H1 (cell line): ENCODE measurements at regions not wholly inside any gene's neighbourhood (a gene's known extent, or its start where the extent isn't known, plus 50 kb on each side); places are given as distances from the start of the nearest gene placed in this dataset.

ENCODE experiments used
- CTCF ChIA-PET: fragments of 300-600 bp; sonication (Branson Sonifier 250); formaldehyde crosslinking; loops from one replicate; lab custom pipeline; 2021; ENCODE audit not compliant: partially characterized antibody; lab: Charles Lee
- POLR2A ChIA-PET: fragments of 300-600 bp; sonication (Branson Sonifier 250); formaldehyde crosslinking; loops from one replicate; lab custom pipeline; 2021; ENCODE audit warnings: inconsistent platforms; ENCODE audit not compliant: partially characterized antibody; lab: Charles Lee
- DNase-seq, 2 experiments: peaks; one replicate each; pipeline versions ENCODE4 v3.0.0 to v3.0.0-alpha.2; 2010 to 2022; ENCODE audit warnings: low spot score in 2 of 2, low read depth in 1 of 2, mixed read lengths in 1 of 2
- FAIRE-seq: peaks from 2 replicates; lab custom pipeline; 2011; peaks lifted over from hg19 to GRCh38; lab: Jason Lieb, UNC
- H2AFZ ChIP-seq: 2 replicates; pipeline ENCODE4 v1.8.1; 2012; ENCODE audit warnings: low read length, inconsistent platforms
- H2AK5ac ChIP-seq: 2 replicates; pipeline ENCODE4 v1.6.1; 2013; ENCODE audit warnings: low read depth, low read length
- H2BK120ac ChIP-seq: replicated peaks from 2 replicates; pipeline ENCODE3; 2013; ENCODE audit warnings: low read depth, low read length, inconsistent platforms
- H2BK12ac ChIP-seq: 2 replicates; pipeline ENCODE4 v1.6.1; 2013; ENCODE audit warnings: low read depth, low read length
- H2BK15ac ChIP-seq: 2 replicates; pipeline ENCODE4 v1.6.1; 2013; ENCODE audit warnings: low read length
- H2BK20ac ChIP-seq: 2 replicates; pipeline ENCODE4 v1.6.1; 2013; ENCODE audit warnings: low read length
- H2BK5ac ChIP-seq: 2 replicates; pipeline ENCODE4 v1.6.1; 2013; ENCODE audit warnings: low read depth, low read length
- H3K14ac ChIP-seq: 2 replicates; pipeline ENCODE4 v1.6.1; 2013; ENCODE audit warnings: inconsistent platforms; ENCODE audit not compliant: insufficient read length
- H3K18ac ChIP-seq: 2 replicates; pipeline ENCODE4 v1.6.1; 2013; ENCODE audit warnings: low read length; ENCODE audit errors: extremely low read depth
- H3K23ac ChIP-seq: 2 replicates; pipeline ENCODE4 v1.6.1; 2013; ENCODE audit warnings: inconsistent platforms; ENCODE audit not compliant: insufficient read length
- H3K23me2 ChIP-seq: 2 replicates; pipeline ENCODE4 v1.6.1; 2013; ENCODE audit warnings: low read depth, low read length
- H3K27ac ChIP-seq: 2 replicates; pipeline ENCODE4 v1.6.1; 2011; ENCODE audit warnings: low read depth, low read length, inconsistent platforms
- H3K27me3 ChIP-seq, 4 experiments: replicated peaks in 1 of 4; 1 replicate in 1 of 4; 2 replicates in 3 of 4; pipeline versions ENCODE4 v1.6.1 to v1.8.1; 2011 to 2013; ENCODE audit warnings: low read length in 3 of 4, mild to moderate bottlenecking in 3 of 4, inconsistent platforms in 2 of 4, mixed read lengths in 2 of 4, moderate library complexity in 1 of 4; ENCODE audit not compliant: control insufficient read depth in 3 of 4, insufficient read depth in 3 of 4; ENCODE audit errors: extremely low read depth in 1 of 4
- H3K36me3 ChIP-seq, 4 experiments: 2 replicates each; pipeline versions ENCODE4 v1.6.1 to v1.8.1; 2011 to 2013; ENCODE audit warnings: mild to moderate bottlenecking in 4 of 4, low read length in 3 of 4, moderate library complexity in 2 of 4, control low read depth in 1 of 4, inconsistent platforms in 1 of 4; ENCODE audit not compliant: insufficient read depth in 4 of 4, control insufficient read depth in 2 of 4
- H3K4ac ChIP-seq: replicated peaks from 2 replicates; pipeline ENCODE3; 2013; ENCODE audit warnings: low read length, low read depth, mixed read lengths, inconsistent platforms; ENCODE audit not compliant: insufficient read length
- H3K4me1 ChIP-seq, 4 experiments: replicated peaks in 1 of 4; 1 replicate in 1 of 4; 2 replicates in 3 of 4; pipeline versions ENCODE4 v1.6.1 to v1.8.1; 2011 to 2013; ENCODE audit warnings: low read length in 3 of 4, inconsistent platforms in 2 of 4, mixed read lengths in 1 of 4; ENCODE audit not compliant: insufficient read depth in 4 of 4, control insufficient read depth in 3 of 4
- H3K4me2 ChIP-seq, 2 experiments: 2 replicates each; pipeline versions ENCODE4 v1.6.1 to v1.8.1; 2011 to 2013; ENCODE audit warnings: low read depth in 2 of 2, low read length in 2 of 2, control low read depth in 1 of 2, inconsistent platforms in 1 of 2, mild to moderate bottlenecking in 1 of 2; ENCODE audit not compliant: insufficient read depth in 1 of 2
- H3K4me3 ChIP-seq, 4 experiments: fragments of 200-600, 300-600 bp in 1 of 4; sonication (generic), shearing (Covaris generic), sonication (Bioruptor Twin) in 1 of 4; 2 replicates each; pipeline versions ENCODE4 v1.5.1 to v1.8.1; 2011 to 2016; ENCODE audit warnings: low read length in 4 of 4, low read depth in 3 of 4, control low read depth in 2 of 4, inconsistent platforms in 2 of 4, mild to moderate bottlenecking in 2 of 4, mixed read lengths in 1 of 4, moderate library complexity in 1 of 4; ENCODE audit not compliant: insufficient read depth in 2 of 4; ENCODE audit errors: extremely low read depth in 1 of 4
- H3K56ac ChIP-seq: replicated peaks from 2 replicates; pipeline ENCODE3; 2013; ENCODE audit warnings: low read depth, mild to moderate bottlenecking, mixed read lengths, low read length, inconsistent platforms; ENCODE audit not compliant: insufficient read length
- H3K79me1 ChIP-seq: 2 replicates; pipeline ENCODE4 v1.6.1; 2013; ENCODE audit warnings: low read depth, low read length, control low read depth
- H3K79me2 ChIP-seq, 2 experiments: 2 replicates each; pipeline versions ENCODE4 v1.6.1 to v1.8.1; 2012 to 2013; ENCODE audit warnings: low read length in 2 of 2, mild to moderate bottlenecking in 2 of 2, inconsistent platforms in 1 of 2; ENCODE audit not compliant: insufficient read depth in 2 of 2, control insufficient read depth in 1 of 2
- H3K9ac ChIP-seq, 4 experiments: replicated peaks in 1 of 4; 1 replicate in 1 of 4; 2 replicates in 3 of 4; pipeline versions ENCODE4 v1.6.1 to v1.8.1; 2011 to 2013; ENCODE audit warnings: low read depth in 3 of 4, low read length in 3 of 4, control low read depth in 2 of 4, mild to moderate bottlenecking in 2 of 4, moderate library complexity in 2 of 4, inconsistent platforms in 1 of 4; ENCODE audit errors: extremely low read depth in 1 of 4
- H3K9me3 ChIP-seq, 2 experiments: 2 replicates each; pipeline versions ENCODE4 v1.6.1 to v1.8.1; 2012 to 2013; ENCODE audit warnings: mild to moderate bottlenecking in 2 of 2, moderate library complexity in 2 of 2, control low read depth in 1 of 2, inconsistent platforms in 1 of 2, low read depth in 1 of 2, low read length in 1 of 2, mixed read lengths in 1 of 2; ENCODE audit not compliant: insufficient read depth in 2 of 2
- H4K20me1 ChIP-seq, 2 experiments: replicated peaks in 1 of 2; 2 replicates each; pipeline versions ENCODE3 to v1.8.1; 2011 to 2013; ENCODE audit warnings: inconsistent platforms in 2 of 2, low read length in 2 of 2, mild to moderate bottlenecking in 1 of 2; ENCODE audit not compliant: insufficient read depth in 2 of 2, control insufficient read depth in 1 of 2
- H4K5ac ChIP-seq: 2 replicates; pipeline ENCODE4 v1.6.1; 2013; ENCODE audit warnings: low read length, low read depth, mixed read lengths, inconsistent platforms; ENCODE audit not compliant: insufficient read length
- H4K8ac ChIP-seq: 2 replicates; pipeline ENCODE4 v1.8.0; 2013; ENCODE audit warnings: mild to moderate bottlenecking, moderate library complexity, low read length, inconsistent platforms; ENCODE audit not compliant: insufficient read depth; ENCODE audit errors: extremely low read depth
- H4K91ac ChIP-seq: replicated peaks from 2 replicates; pipeline ENCODE3; 2013; ENCODE audit warnings: low read length, mixed read lengths, inconsistent platforms; ENCODE audit not compliant: insufficient read length
- GABPA ChIP-seq: IDR thresholded peaks from 2 replicates; pipeline ENCODE4 v1.6.1; 2011; ENCODE audit warnings: mild to moderate bottlenecking, low read length, moderate library complexity, borderline replicate concordance; ENCODE audit not compliant: insufficient read depth
- NRF1 ChIP-seq: IDR thresholded peaks from 2 replicates; pipeline ENCODE4 v1.6.1; 2011; ENCODE audit warnings: mild to moderate bottlenecking, low read depth, low read length, improper control_type of control experiment
- RNF2 ChIP-seq: fragments of 200-900, 300-1000 bp; sonication (generic); IDR thresholded peaks from 2 replicates; pipeline ENCODE4 v1.7.1; 2016; ENCODE audit warnings: borderline replicate concordance, low read depth, mild to moderate bottlenecking, antibody characterized with exemption, low read length; ENCODE audit not compliant: poor library complexity, severe bottlenecking; ENCODE audit errors: missing control alignments
- SP4 ChIP-seq: IDR thresholded peaks from 2 replicates; pipeline ENCODE4 v1.6.1; 2012; ENCODE audit warnings: low read length, inconsistent platforms
- WGBS, 2 experiments: shearing (Covaris generic) in 1 of 2; methylation state at CpG; one replicate each; pipeline versions ENCODE4 v1.1.6 to v1.1.7; 2013 to 2015; ENCODE audit warnings: low lambda C conversion rate in 2 of 2, mixed read lengths in 2 of 2, inconsistent platforms in 1 of 2, low coverage in 1 of 2, missing lambda C conversion rate in 1 of 2; ENCODE audit not compliant: insufficient replicate concordance in 2 of 2, insufficient coverage in 1 of 2, insufficient read length in 1 of 2; ENCODE audit errors: extremely low coverage in 1 of 2, missing lambda C conversion rate in 1 of 2; 5-methylcytosine and 5-hydroxymethylcytosine counted together

GRCh38 chr16:54353097-54353496 lies 66.5 kb upstream of the IRX3 start:
- Histone ChIP-seq H3K4ac (no peak overlapping the region), H3K23ac (no peak overlapping the region), H3K18ac (no peak overlapping the region), H3K27ac (no peak overlapping the region), H2BK20ac (no peak overlapping the region), H4K20me1 (no peaks in the 10 kb centered on the region), H2BK5ac (no peak overlapping the region), H3K9me3 (peaks cover 0 to 8% of the 10 kb centered on the region in 2 experiments; a peak in 2 of 4 replicates), H2BK15ac (no peak overlapping the region), H3K4me1 (no peaks in the 10 kb centered on the region), H2AFZ (no peak overlapping the region), H3K14ac (no peak overlapping the region), H2BK12ac (no peak overlapping the region), H3K27me3 (no peaks in the 10 kb centered on the region; a peak in 1 of 7 replicates), H2AK5ac (no peak overlapping the region), H3K79me1 (no peaks in the 10 kb centered on the region), H4K8ac (no peak overlapping the region), H3K9ac (no peak overlapping the region), H4K91ac (no peak overlapping the region), H2BK120ac (no peak overlapping the region), H3K36me3 (no peaks in the 10 kb centered on the region), H3K4me2 (no peak overlapping the region), H4K5ac (no peak overlapping the region), H3K4me3 (no peak overlapping the region), H3K23me2 (no peaks in the 10 kb centered on the region), H3K56ac (no peak overlapping the region), H3K79me2 (no peaks in the 10 kb centered on the region)
- TF ChIP-seq NRF1 (no peak), RNF2 (no peak), GABPA (no peak), SP4 (no peak)
- ChIA-PET CTCF (no interaction called here), POLR2A (no interaction called here)
- FAIRE-seq, result no peak
- DNase-seq, result no peak
- WGBS, 2 experiments, result 58% methylated on average over 3 of the region's 3 CpGs; no CpG with 5 or more reads in 1 of the 2 experiments
